ENCODE measurements at regions not wholly inside any gene's neighbourhood (a gene's known extent, or its start where the extent isn't known, plus 50 kb on each side); places are given as distances from the start of the nearest gene placed in this dataset.
"Not testable (repeated sequence)": the region's sequence is repeated elsewhere in the genome, so short reads cannot be mapped to it uniquely, and the experiment has no call there.

DNA sequence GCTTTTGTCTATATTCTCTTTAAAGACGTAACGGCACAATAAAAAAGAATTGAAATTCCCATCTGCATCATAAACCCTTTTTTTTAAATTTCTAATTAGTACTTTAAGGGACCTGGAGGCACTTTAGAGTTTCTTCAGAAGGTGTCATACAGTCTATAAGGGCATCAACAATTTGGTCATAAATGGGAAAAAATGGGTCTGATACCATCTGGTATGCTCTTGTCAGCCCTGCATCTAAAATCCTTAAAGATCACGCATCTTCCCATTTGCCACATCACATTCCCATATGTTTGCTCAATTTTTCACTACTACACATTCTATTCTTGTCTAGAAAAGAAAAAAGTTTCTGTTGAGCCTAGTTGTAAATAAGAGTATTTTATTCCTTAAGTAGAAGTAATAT lies 53.8 kb downstream of the COX7C start:
- DNase-seq = no peak

- no peak for DNase-seq
Measured at GRCh38 chr5:86674069-86674468, 56.3 kb downstream of the COX7C start.

- no peak for DNase-seq
Measured at GRCh38 chr5:86675311-86675710, 57.6 kb downstream of the COX7C start.

DNA sequence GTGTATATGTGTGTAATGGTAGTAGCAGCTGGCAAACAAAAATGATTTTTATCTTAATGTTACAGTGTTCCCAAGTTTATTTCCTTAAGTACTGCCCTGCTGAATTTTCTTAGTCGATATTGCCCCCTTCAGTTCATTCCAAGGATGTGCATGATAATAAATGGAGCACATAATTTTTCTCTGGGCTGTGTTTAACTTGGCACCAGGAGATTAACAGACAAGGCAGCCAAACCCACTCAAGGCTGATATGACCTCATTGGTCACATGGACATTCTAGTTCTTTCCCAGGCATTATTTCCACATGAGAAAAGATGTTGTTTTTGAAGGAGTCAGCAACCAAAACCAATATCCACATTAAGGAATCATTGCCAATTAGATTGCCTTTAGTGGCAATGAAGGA lies 61.8 kb downstream of the COX7C start:
- DNase-seq = no peak

- no peak for DNase-seq
Measured at GRCh38 chr5:86679949-86680348, 62.2 kb downstream of the COX7C start.

DNA sequence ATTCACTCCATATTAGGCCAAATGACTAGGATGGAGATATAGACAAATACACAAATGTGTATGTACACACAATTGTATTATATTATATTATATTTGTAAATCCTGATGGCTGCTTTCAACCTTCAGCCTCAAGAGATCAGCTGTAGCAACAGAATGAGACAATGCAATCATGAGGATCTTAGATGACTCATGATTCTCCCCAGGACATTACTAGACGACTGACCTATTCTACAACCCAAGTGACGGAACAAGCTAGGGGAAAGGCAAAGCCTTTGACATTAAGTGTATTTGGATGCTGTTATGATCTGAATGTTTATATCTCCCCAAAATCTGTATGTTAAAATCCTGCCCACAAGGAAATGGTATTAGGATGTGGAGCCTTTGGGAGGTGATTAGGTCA lies 66.5 kb downstream of the COX7C start:
- DNase-seq = no peak

- no peak for DNase-seq
Measured at GRCh38 chr5:86686046-86686445, 68.3 kb downstream of the COX7C start.

DNA sequence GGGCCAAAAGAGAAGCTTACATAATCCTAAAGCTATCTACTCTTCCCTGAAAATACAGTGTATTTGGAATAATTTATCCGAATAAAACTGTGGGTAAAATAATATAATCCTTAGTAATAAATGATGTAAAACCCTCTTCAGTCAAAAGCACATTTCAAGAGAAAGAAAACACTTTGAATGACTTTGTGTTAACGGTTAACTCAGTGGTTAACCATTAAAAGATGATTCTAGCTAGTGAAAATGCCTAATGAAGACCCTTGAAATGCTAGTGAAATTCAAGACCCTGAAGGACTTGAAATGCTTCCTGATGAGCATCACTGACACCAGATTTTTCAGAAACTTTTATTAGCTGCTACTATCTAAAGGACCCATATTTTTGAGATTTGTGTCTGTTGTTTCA lies 70.7 kb downstream of the COX7C start:
- no peak for DNase-seq

GRCh38 chr5:86689103-86689729 lies 71.5 kb downstream of the COX7C start:
- no peak for DNase-seq

DNA sequence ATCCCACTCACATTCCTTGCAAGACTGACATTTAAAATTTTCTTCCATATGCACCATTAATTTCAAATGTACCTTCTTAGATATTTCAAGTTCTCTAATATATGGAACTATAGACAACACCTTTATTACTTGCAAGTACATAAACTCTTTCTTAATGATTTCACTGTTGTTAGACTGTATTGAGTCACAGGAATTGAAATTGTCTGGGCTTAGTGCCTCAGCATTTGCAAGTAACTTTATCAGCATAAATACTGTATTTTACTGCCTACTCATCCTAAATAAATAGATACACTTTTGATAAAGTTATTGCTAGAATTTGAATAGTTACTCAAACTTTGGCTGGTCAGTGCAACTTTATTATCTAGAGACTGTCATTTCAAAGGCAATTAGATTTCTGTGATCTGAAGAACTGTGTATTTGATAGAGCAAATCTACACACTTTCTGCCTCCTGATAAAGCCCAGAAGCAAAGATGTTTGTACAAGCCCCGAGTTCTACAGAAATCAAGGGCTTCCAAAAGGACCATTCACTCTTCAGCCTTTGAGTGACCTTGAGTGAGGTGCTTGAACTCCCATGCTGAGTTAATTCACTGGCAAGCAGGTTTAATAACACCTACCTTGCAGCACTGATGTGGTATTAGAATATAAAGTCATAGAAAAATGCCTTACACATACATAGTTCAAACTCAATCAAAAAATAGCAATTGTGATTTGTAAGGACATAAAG lies 91.6 kb downstream of the COX7C start:
- no peak for DNase-seq

DNA sequence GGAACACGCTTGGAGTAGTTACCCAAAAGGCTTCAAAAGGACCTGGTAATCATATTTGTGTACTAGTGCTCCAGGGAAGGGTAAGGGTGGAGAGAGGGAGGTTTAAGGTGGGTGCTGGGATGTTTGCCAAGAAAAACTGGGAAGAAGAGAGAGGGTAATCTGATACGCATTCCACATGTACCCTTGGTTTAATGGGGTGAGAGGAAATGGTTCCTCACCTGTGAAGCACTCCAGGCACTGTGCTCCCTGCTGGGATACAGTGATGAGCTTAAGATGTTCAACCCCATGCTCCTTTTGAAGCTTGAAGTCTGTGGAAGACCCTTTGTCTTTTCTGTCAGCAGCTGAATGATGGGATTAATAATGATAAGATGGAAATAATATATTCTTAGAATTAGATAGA lies 98.4 kb downstream of the COX7C start:
- DNase-seq = no peak

- not testable (repeated sequence) for DNase-seq
Measured at GRCh38 chr5:86731319-86732117, 113.8 kb downstream of the COX7C start.

- DNase-seq = no peak
Measured at GRCh38 chr5:86735370-86735769, 117.6 kb downstream of the COX7C start.

GRCh38 chr5:86737579-86737978 lies 119.8 kb downstream of the COX7C start:
- no peak for DNase-seq

GRCh38 chr5:86748538-86749105 lies 130.9 kb downstream of the COX7C start:
- DNase-seq = no peak

DNA sequence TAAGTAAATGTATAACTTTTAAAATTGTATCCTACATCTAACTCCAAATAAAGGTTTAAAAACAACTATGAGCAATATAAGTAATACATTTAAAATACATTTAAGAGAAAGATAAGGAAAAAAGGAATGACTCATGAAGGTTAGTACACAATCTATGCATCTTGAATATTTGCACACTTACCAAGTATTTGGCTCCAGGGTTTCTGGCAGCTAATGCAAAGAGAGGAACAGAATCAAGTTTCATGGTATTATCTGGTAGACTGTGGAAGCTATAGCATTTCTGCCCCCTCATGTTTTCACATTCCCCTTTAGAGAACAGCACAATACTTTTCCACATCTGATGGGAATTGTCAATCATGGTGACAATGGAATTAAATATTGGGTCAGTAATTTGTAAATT lies 132.1 kb downstream of the COX7C start:
- no peak for DNase-seq

GRCh38 chr5:86756839-86757238 lies 139.1 kb downstream of the COX7C start:
- no peak for DNase-seq

DNA sequence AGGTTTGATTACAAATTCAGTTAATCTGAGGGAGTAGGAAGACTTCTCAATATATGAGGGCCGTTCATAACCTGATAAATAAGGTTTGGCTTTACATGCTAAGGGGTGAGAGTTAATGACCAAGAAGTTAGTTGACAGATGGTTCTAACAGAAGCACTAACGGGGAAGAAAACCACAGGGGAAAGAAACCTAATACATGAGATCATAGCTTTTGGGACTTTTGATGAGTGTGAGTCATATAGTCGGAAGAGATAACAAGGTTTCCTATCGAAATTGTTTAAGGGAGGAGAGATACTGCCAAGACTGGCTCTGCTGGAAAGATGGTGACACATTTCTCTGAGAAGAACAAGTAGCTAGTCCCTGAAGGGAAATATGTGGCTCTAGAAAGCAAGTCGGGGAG lies 140.1 kb downstream of the COX7C start:
- no peak for DNase-seq

- DNase-seq = no peak
Measured at GRCh38 chr5:86760661-86761060, 142.9 kb downstream of the COX7C start.

GRCh38 chr5:86763929-86764328 lies 146.2 kb downstream of the COX7C start:
- no peak for DNase-seq

- no peak for DNase-seq
Measured at GRCh38 chr5:86765778-86766502, 148.2 kb downstream of the COX7C start.

GRCh38 chr5:86768699-86769202 lies 151.0 kb downstream of the COX7C start:
- DNase-seq = no peak

- DNase-seq = no peak
Measured at GRCh38 chr5:86780018-86780417, 162.3 kb downstream of the COX7C start.

All from stimulated activated CD4-positive, alpha-beta T cell treated with anti-CD3 and anti-CD28 coated beads, Interleukin-2, amount 100 ng/mL, for 24 hours (primary cell).